OCI-LY1 (cell line): ENCODE measurements at regions not wholly inside any gene's neighbourhood (a gene's known extent, or its start where the extent isn't known, plus 50 kb on each side); places are given as distances from the start of the nearest gene placed in this dataset.

Source experiments
- CTCF ChIP-seq: fragments of 200-600 bp; sonication (generic), shearing (Covaris generic); IDR thresholded peaks from 2 replicates; pipeline ENCODE4 v1.5.1; 2017; ENCODE audit warnings: mild to moderate bottlenecking, antibody characterized with exemption, low read length, moderate library complexity, mixed read lengths
- EZH2 ChIP-seq: fragments of 200-600 bp; sonication (generic), shearing (Covaris generic); IDR thresholded peaks from 2 replicates; pipeline ENCODE4 v1.8.0; 2017; ENCODE audit warnings: borderline replicate concordance, mixed run types, mild to moderate bottlenecking, antibody characterized with exemption, low read length, moderate library complexity, mixed read lengths

- TF ChIP-seq CTCF (no peak), EZH2 (no peak)
Observed at GRCh38 chr2:7726989-7727388, 809.8 kb downstream of the RNF144A start.
